HG03175 (cell line): ENCODE measurements at regions not wholly inside any gene's neighbourhood (a gene's known extent, or its start where the extent isn't known, plus 50 kb on each side); places are given as distances from the start of the nearest gene placed in this dataset.
"Not testable (repeated sequence)": the region's sequence is repeated elsewhere in the genome, so short reads cannot be mapped to it uniquely, and the experiment has no call there.

Experiments
- ATAC-seq: cut with Tn5 transposase; IDR thresholded peaks from one replicate; pipeline ENCODE4 v1.9.1; 2021; ENCODE audit warnings: mild to moderate bottlenecking, moderate library complexity; ENCODE audit not compliant: unreplicated experiment

DNA sequence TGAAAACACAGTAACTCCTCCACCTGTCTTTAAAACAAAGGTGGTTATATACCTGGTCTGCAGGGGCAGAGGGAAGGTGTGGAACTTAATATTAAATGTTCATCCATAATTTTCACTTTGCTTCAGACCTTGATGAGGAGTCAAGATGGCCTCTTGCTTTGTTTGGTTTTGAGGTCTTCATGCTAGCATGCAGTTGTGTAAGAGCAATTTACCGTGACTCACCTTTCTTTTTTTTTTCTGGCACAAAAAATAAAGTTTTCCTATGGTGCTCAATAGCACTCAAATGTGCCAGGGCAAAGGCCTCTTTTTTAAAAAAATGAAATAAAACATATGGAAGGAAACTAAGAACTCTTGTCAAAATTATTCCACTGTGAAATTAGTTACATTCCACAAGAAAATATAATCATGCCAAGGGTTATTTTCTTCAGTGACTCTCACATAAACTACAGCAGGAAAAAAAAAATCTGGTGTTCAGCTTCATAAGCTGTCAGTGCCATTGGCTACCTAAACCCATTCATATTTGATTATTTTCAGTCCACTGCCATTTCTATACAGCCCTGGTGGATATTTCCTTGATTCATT, 128.2 kb downstream of the SLC7A11 start:
- ATAC-seq, result peak; percentile 34

DNA sequence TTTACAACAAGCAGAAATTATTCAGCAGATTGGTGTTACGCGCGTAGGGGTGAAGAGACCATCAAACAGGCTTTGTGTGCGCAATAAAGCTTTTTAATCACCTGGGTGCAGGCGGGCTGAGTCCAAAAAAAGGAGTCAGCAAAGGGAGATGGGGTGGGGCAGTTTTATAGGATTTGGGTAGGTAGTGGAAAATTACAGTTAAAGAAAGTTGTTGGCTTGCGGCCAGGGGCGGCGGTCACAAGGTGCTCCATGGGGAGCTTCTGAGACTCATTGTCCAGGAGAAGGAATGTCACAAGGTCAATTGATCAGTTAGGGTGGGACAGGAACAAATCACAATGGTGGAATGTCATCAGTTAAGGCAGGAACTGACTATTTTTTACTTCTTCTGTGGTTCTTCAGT, 129.3 kb downstream of the SLC7A11 start:
- not testable (repeated sequence) for ATAC-seq

DNA sequence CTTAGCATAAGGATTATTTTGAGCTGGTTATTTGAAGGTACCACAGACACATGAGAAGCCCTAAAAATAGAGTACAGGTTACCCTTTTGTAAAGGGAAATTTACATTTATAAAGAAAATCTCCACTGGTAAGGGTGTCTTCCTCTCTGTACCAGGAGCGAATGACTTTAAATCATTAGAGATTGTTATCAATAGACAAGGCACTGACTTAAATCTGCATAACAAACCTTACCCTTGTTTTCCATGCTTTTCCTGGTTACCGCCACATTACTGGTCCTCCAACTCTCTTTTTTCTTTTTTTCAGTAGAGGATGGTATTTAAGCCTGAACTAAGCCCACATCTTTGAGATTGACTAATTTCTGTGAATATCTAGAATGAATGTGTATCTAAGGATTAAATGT, 129.8 kb downstream of the SLC7A11 start:
- ATAC-seq, result no peak

DNA sequence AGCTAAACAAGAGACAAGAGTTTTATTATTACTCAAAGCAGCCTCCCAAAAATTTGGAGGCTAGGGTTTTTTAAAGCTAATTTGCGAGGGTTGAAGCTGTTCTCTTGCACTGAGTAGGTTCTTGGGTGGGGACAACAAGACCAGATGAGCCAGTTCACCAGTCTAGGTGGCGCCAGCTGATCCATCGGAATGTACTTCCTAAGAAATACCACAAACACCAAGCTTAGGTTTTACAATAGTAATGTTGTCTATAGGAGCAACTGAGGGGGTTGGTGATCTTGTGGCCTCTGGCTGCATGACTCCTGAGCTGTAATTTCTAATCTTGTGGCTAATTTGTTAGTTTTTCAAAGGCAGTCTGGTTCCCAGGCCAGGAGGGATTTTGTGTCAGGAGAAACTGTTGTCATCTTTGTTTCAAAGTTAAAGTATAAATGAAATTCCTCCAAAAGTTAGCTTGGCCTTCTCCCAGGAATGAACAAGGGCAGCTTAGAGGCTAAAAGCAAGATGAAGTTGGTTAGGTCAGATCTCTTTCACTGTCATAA, 130.6 kb downstream of the SLC7A11 start:
- ATAC-seq, result no peak

DNA sequence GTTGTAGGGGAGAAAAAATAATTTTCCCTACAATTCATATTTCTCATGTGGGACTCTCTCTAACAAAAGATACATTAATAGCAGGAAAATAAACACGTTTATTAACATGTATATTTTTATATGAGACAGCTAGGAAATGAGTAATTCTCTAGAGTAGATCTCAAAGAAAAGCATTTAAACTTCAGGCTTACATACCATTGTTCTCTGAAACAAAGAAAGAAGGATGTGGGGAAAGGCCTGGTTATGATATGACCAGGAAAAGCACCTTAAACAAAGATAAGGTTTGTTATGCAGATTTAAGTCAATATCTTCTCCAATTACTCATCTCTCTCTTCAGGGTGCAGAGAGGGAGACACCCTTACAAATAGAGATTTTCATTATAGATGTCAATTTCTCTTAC, 131.3 kb downstream of the SLC7A11 start:
- no peak for ATAC-seq

DNA sequence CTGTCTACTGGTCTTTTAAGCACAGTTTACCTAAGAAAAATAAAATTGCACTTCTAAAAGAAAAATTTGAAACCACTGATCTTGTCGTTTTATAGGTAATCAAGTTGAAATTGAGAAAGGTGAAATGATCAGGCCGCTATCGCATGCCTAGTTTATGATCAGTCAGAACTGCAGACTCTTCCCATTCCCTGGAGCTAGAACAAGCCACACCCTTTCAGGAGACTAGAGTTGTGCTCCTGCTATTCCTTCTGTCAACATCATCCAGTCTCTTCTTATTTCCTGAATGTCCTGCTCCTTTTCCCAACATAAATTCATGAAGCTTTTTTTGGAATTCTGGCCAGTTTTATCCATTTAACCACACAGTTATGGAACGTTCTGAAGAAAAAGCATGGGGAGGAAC, 135.1 kb downstream of the SLC7A11 start:
- no peak for ATAC-seq

DNA sequence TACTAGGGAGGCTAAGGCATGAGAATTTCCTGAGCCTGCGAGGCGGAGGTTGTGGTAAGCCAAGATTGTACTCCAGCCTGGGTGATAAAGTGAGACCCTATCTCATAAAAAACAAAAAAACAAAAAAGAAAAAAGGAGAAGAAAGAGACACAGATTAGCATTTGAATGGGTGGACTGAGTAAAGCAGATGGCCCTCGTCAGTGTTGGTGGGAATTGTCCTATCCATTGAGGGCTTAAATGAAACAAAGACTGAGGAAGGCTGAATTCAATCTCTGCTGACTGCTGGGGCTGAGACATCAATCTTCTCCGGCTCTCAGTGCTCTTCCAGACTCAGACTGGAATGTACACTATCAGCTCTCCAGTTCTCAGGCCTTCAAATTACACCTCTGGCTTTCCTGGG, 136.8 kb downstream of the SLC7A11 start:
- ATAC-seq, result no peak

DNA sequence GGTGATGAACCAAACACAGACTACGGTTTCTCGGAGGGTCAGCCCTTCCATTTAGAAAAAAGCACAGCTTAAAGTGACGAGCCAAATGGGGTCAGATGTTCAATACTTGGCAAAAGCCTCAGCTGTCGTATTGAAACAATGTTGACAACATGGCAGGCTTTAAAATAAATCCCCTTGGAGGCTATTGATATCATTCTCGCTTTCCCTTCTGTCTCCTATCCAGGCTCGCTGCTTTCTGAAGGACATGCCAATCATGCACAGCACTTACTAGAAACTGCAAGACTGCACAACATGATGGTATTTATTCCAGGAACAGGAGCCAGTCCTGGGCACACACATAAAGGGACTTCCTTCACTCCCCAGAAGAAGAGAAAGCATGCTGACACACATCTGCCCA, 137.9 kb downstream of the SLC7A11 start:
- ATAC-seq, result no peak

DNA sequence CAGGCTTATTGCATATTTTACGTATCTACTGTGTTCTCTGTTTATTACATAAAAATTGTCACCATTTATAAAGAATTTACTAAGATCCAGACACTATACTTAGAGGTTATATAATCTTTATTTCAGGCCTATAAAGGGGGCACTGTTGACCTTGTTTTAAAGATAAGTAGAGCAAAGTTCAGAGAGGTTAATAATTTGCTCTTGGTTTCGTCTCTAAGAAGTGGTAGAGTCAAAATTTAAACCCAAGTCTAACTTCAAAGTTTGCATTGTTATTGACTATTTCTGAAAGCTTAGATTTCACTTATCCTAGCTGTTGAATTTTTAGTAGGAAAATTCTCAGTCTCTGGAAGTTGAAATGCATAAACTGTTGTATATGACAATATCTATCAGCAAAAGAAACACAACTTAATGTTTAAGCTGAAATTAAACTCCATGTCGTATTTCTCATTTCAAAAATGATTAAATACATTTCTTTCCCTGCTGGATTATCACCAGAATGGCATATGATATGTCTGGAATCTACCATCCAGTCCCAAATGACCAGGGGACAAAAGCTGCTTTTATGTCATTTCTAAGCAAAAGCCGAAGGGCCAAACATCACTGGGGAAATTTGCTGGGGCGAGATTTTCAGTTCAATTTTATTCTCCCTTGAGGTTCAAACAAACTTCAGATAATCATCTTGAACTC, 138.4 kb downstream of the SLC7A11 start:
- ATAC-seq, result no peak

DNA sequence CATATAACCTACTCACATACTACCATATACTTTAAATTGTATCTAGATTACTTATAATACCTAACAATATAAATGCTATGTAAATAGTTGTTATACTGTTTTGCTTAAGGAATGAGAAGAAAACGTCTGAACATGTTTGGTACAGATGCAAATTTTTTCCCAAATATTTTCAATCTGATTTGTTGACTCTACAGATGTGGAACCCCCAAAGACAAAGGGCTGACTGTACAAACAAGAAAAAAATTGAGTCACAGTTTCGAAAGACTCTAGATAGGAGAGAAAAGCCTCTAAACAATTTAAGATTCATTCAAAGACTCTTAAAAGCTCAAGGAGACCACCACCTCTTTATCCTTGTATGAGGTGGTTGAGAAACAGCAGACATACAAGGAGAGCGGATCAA, 142.8 kb downstream of the SLC7A11 start:
- no peak for ATAC-seq

DNA sequence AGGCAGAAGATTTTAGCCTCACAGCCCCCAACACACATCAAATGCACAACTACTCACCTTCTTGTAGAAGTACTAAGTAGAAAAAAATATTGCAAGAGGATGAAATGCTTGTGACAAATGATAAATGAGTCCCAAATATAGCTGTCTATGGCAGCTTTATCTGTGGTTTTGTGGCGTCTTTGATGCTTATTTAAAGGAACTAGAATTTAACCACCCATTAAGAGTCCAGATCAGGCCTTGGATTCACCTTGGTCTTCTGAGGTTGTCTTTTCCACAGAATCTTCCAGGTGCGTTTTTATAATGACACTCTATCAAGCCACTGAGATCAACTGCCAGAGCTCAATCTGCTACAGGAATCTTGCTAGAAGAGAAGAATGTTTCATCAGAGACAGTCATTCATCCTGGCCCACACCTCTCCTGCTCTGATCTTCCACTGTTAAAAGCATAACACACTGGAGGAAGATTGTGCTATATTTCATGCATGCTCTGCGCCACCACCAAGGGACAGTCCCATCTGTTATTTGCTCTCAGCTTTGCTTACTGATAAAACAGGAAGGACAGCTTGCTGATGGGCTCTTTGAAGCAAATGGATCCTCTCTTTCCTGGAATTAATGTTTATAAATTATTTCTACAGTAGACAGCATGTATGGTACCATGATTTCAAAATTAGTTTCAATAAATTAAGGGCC, 144.1 kb downstream of the SLC7A11 start:
- ATAC-seq, result no peak

DNA sequence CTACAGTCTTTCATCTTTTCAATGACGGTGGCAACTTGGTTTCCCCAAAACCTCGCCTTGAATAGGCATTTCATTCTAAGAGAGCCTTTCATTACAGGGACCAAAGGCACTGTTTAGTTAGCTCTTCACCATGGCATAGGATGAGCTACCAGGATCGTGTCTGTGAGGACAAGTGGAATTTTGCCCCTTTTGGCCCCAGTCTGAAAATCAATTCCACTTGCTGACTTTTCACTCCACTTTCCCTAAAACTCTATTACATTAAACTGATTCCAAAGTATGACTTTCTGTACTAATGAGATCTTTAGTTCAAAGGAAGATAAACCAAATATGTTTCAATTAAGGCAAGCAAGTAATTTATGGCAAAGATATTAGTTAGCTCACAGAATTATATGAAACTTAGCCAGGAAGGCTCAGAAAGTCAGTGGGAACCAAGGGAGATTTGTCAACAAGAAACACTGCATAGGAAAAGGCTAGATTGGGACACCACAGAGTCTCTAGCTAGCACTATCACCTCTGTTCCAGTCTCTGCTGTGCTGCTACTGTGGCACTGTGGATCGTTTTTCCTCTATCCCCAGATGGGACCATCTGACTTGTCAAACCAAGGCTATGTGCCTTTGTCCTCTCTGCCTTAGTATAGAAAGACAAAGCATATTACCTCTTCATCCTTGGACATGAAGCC, 145.6 kb downstream of the SLC7A11 start:
- no peak for ATAC-seq

DNA sequence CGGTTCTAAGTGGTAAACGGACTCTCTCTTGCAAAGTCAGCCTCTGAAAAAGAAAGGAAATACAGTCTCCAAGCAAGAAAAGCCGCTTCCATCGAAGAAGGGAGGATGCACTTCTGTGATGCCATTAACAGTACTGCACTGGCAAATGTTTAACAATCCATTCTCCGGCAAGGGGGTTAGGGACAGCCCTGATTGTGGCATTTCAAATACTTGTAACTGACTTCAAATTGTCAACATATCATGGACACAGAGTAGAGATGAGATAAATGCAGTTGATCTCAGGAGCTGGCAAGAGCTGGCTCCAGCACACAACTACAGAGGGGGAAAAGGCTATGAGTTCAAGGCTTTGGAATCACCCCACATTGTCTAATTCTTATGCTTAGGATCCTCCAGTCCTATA, 146.8 kb downstream of the SLC7A11 start:
- no peak for ATAC-seq

DNA sequence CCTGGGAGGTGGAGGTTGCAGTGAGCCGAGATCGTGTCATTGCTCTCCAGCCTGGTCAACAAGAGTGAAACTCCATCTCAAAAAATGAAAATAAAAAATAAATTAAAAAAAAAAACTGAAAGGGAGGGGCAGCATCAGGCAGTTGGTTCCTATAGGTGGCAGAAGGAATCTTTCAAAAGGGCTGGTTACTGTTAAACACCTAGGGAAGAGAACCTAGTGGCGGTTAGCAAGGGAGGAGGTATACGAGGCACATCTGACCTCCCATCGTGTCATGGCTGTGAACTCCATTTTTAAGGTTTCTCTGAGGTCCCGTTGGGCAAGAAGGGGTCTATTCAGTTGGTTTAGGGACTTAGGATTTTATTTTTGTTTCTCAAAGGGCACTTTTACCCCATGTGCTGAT, 150.1 kb downstream of the SLC7A11 start:
- no peak for ATAC-seq

DNA sequence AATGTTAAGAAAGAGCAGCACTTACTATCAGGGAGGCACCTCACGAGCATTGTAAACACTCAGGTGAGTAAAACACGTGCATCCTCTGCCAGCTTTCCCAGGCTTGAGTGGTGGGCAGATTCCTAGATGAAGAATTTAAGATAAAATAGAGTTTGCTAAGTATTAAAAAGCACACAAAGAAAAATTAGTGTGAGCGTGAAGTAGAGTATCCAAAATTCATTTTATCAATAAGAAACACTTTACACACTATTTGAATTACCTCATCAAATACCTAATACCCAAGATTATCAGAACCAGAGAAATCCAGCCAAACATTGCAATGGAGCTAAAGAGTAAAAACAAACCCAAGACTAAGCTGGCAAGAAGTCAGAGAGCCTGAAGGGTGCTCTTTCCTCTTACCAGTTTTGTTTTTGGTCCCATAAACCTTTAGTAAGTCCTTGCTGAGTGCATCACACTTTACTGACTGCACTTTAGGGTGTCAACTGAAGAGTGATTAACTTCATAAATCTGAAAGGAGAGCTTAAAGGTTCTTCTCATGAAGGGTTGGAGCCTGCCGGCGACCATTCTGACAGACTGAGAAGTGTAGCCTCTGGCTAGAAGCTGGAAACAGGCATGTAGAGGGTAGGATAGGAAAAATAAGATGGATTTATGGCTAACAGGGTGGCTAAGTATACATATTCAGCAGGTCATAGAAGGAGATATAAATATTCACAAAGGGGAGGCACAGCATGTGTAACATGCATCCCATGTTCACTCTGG, 151.1 kb downstream of the SLC7A11 start:
- no peak for ATAC-seq

DNA sequence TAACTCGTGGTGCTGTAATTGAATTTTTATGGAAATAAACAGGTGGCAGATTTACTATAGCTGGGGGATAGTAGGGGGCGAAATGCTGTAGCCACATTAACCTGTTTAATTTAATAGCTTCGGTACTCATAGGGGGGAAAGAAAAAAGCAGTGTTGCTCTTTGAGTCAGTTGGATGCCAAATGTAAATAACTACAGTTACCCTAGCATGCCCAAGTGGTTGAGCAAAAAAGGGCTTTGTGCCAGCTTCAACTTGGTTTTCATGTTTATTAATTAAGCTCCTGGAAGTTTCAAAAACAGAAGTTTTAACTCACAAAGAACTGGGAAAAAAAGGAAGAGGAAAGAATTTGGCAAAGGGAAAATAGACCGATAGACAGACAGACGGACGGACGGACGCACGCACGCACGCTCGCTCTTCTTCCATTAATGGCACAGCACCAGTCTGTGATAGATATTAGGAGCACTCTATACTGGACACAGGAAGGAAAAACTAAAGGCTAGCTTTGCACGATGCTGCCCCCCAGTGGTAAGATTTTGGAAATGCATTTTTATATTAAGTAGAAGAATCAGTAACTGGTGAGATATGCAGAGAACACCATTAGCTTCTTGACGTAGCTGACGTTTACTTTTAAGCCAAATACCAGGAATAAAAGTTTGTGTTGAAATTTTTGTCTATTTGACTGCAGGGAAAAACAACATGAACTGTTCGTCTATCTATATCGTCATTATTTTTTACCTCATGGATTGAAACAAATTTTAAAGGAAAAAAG, 151.8 kb downstream of the SLC7A11 start:
- peak; percentile 89 for ATAC-seq

DNA sequence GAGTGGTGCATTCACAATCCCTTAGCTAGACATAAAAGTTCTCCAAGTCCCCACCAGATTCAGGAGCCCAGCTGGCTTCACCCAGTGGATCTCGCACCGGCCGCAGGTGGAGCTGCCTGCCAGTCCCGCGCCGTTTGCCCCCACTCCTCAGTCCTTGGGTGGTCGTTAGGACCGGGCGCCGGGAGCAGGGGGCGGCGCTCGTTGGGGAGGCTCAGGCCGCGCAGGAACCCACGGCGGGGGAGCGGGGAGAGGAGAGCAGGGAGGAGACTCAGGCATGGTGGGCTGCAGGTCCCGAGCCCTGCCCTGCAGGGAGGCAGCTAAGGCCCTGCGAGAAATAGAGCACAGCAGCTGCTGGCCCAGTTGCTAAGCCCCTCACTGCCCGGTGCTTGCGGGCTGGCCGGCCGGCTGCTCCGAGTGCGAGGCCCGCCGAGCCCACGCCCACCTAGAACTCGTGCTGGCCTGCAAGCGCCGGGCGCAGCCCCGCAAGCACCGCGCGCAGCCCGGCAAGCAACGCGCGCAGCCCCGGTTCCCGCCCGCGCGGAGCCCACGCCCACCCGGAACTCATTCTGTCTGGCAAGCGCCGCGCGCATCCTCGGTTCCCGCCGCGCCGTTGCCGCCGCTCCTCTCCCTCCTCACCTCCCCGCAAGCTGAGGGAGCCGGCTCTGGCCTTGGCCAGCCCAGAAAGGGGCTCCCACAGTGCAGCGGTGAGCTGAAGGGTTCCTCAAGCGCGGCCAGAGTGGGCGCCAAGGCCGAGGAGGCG, 153.5 kb downstream of the SLC7A11 start:
- no peak for ATAC-seq

DNA sequence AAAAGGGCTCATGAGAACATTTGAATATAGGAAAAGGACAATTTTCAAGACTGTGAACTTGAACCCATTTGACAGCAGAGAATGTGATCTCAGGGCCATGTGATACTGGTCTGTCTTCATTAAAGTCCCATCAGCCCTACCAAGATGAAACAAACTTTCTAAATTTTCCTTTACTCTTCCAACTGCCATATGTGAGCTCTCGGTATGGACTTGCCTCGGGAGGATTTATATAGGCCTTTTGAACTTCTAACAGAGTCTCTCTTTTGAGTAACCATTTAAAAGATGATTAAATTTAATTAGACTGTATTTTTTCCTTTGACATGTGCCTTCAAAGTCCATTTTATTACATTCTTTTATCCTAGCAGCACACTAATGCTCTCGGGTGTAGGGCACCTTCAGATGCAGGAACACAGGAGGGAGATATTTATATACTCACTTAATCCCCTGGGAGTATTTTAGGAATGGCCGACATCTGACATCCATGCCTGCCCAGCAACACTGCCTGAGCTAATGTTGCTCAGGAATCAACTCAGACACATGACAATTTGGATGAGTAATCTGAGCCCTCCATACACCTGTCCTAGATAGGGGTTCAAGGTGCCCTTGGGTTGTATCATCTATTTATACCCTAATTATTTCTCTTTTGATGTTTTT, 155.0 kb downstream of the SLC7A11 start:
- ATAC-seq, result no peak

DNA sequence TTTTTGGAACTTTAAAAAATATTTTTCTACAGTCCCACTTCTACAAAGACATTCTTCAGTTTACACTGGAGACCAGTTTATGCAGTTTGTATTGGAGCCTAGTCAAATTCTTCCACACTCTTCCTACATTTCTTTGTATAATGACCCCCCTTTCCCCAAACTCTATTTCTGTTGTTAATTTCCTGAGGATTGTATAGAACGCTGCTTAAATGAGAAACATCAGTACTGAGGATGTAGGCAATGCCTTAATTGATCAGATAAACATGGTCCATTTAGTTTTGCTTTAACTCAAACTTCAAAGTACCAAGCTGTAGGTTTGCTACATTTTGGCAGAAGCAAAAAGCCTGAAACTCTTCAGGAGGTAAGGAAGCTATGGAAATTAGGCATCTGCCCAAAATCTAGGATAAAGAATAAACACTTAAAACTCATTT, 155.5 kb downstream of the SLC7A11 start:
- ATAC-seq, result no peak
